Sigmoid colon (tissue), 6 donors: ENCODE measurements at regions not wholly inside any gene's neighbourhood (a gene's known extent, or its start where the extent isn't known, plus 50 kb on each side); places are given as distances from the start of the nearest gene placed in this dataset.

Source experiments
- DNase-seq: peaks from one replicate; pipeline ENCODE4 v3.0.0-alpha.2; 2019
- H3K27ac ChIP-seq, 4 donors: fragments of 200-600 bp; sonication (generic); one replicate each; pipeline ENCODE4 v1.5.1; 2016 to 2019; ENCODE audit warnings: mild to moderate bottlenecking in 1 of 4
- H3K27me3 ChIP-seq, 3 donors: fragments of 200-600 bp; sonication (generic); one replicate each; pipeline ENCODE4 v1.5.1; 2019; ENCODE audit warnings: mild to moderate bottlenecking in 1 of 3
- H3K36me3 ChIP-seq, 4 donors: fragments of 200-600 bp; sonication (generic); one replicate each; pipeline ENCODE4 v1.5.1; 2016 to 2019
- H3K4me1 ChIP-seq, 4 donors: fragments of 200-600 bp; sonication (generic); one replicate each; pipeline ENCODE4 v1.5.1; 2017 to 2019
- H3K4me3 ChIP-seq, 4 donors: fragments of 200-600 bp; sonication (generic); one replicate each; pipeline ENCODE4 v1.5.1; 2017 to 2019; ENCODE audit warnings: mild to moderate bottlenecking in 2 of 4, moderate library complexity in 1 of 4
- H3K9me3 ChIP-seq, 4 donors: fragments of 200-600 bp in 3 of 4; sonication (generic) in 3 of 4; one replicate each; pipeline versions ENCODE4 v1.5.1 to v1.6.1; 2013 to 2019
- EP300 ChIP-seq, 4 donors: sonication (generic); formaldehyde crosslinking; IDR thresholded peaks; one replicate each; pipeline ENCODE4 v1.6.1; 2017; ENCODE audit warnings: antibody characterized with exemption in 4 of 4
- POLR2A ChIP-seq, 2 donors: fragments of 450-650 bp; IDR thresholded peaks; one replicate each; pipeline ENCODE4 v1.6.1; 2016; ENCODE audit warnings: antibody characterized with exemption in 2 of 2, mild to moderate bottlenecking in 2 of 2, moderate library complexity in 2 of 2
- POLR2AphosphoS5 ChIP-seq, 4 donors: sonication (generic); formaldehyde crosslinking; IDR thresholded peaks; one replicate each; pipeline ENCODE4 v1.6.1; 2017; ENCODE audit warnings: antibody characterized with exemption in 4 of 4
- WGBS, 2 donors: extraction: QIAGEN DNeasy Blood & Tissue Kit; methylation state at CpG; one replicate each; pipeline ENCODE4 v1.1.7; 2013; 5-methylcytosine and 5-hydroxymethylcytosine counted together
- intact Hi-C: fragments of 100-400 bp; cut with DNase I; formaldehyde crosslinking; loops from one replicate; pipeline ENCODE4 v1.15.1; 2023
- TF ChIP-seq, protein P1 (sequence below), 4 experiments: fragments of 450-650 bp in 3 of 4; fragments of 200-600 bp in 1 of 4; IDR thresholded peaks; one replicate each; pipeline ENCODE4 v1.5.1; 2016 to 2019; ENCODE audit warnings: antibody characterized with exemption in 4 of 4, mild to moderate bottlenecking in 3 of 4, moderate library complexity in 2 of 4
- donor health status: healthy with polysubstance abuse.
- donor health status: healthy.

GRCh38 chr9:90175257-90175656 is 467.4 kb downstream of the DIRAS2 start:
- no peaks in the 10 kb centered on the region for H3K36me3 ChIP-seq
- DNase-seq, result no peak
- no peak overlapping the region for H3K4me3 ChIP-seq
- TF ChIP-seq POLR2A (IDR thresholded peaks at IDR 0.05) (no peak), POLR2AphosphoS5 (IDR thresholded peaks at IDR 0.05) (no peak), EP300 (IDR thresholded peaks at IDR 0.05) (no peak)
- TF ChIP-seq, protein P1, sequence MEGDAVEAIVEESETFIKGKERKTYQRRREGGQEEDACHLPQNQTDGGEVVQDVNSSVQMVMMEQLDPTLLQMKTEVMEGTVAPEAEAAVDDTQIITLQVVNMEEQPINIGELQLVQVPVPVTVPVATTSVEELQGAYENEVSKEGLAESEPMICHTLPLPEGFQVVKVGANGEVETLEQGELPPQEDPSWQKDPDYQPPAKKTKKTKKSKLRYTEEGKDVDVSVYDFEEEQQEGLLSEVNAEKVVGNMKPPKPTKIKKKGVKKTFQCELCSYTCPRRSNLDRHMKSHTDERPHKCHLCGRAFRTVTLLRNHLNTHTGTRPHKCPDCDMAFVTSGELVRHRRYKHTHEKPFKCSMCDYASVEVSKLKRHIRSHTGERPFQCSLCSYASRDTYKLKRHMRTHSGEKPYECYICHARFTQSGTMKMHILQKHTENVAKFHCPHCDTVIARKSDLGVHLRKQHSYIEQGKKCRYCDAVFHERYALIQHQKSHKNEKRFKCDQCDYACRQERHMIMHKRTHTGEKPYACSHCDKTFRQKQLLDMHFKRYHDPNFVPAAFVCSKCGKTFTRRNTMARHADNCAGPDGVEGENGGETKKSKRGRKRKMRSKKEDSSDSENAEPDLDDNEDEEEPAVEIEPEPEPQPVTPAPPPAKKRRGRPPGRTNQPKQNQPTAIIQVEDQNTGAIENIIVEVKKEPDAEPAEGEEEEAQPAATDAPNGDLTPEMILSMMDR (IDR thresholded peaks at IDR 0.05), result no peak
- no peaks in the 10 kb centered on the region for H3K4me1 ChIP-seq
- H3K9me3 ChIP-seq, result peaks cover 0 to 5% (median 0%) of the 10 kb centered on the region in 4 donors
- H3K27me3 ChIP-seq, result no peaks in the 10 kb centered on the region
- intact Hi-C loops, result no loop called here
- WGBS, 2 donors, result 95 to 96% methylated on average over 3 of the region's 3 CpGs
- no peak overlapping the region for H3K27ac ChIP-seq

DNA sequence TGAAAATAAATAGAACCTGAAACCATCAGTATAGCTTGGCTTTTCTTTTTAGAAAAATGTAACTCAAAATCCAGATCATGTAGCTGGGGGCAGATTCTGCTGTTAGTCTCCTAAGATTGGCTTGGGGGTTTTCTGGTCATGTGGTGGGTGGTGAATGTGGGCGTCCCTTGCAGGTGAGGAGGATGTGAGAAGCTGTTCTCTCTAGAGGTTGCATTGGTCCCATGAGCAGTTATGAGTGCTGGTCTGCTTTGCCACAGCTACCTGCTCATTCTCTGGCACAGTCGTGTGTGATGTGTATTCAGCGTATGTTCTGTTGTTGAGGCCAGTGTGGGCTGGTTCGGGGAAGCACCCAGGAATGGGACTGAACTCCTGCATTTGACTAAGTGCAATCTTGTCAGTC is 466.8 kb downstream of the DIRAS2 start:
- no peaks in the 10 kb centered on the region for H3K27me3 ChIP-seq
- intact Hi-C loops, result no loop called here
- no peaks in the 10 kb centered on the region for H3K36me3 ChIP-seq
- WGBS, 2 donors, result 79 to 94% methylated on average over 4 of the region's 4 CpGs
- TF ChIP-seq EP300 (IDR thresholded peaks at IDR 0.05), result no peak
- no peaks in the 10 kb centered on the region for H3K4me1 ChIP-seq
- no peak for DNase-seq
- peaks cover 0 to 3% (median 0%) of the 10 kb centered on the region in 4 donors for H3K9me3 ChIP-seq
- H3K27ac ChIP-seq, result no peak overlapping the region
- H3K4me3 ChIP-seq, result no peak overlapping the region

DNA sequence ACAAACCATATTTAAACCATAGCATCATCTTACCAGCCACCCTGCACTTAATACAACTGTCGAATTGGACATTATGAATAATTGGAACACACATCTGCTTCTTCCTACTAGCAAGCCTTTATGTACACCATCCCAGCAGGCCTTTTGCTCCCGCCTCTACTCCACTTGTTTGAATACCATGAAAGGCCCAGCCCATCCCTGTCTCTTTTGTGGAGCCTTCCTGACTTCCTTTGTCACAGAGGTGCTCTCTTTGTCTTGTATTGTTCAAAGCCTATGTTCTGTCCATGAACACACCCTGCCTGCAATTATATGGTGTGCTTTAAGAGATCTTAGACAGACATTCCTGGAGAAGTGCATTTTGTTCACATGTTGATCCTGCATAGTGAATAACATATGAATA is 465.7 kb downstream of the DIRAS2 start:
- Histone ChIP-seq H3K4me1 (no peaks in the 10 kb centered on the region), H3K27me3 (no peaks in the 10 kb centered on the region), H3K4me3 (no peak overlapping the region), H3K9me3 (no peaks in the 10 kb centered on the region), H3K27ac (no peak overlapping the region), H3K36me3 (no peaks in the 10 kb centered on the region)
- WGBS, 2 donors, result 35 to 76% methylated on average over 2 of the region's 2 CpGs
- TF ChIP-seq, protein P1 (IDR thresholded peaks at IDR 0.05), result no peak
- no peak for TF ChIP-seq POLR2AphosphoS5 (IDR thresholded peaks at IDR 0.05)
- TF ChIP-seq POLR2A (IDR thresholded peaks at IDR 0.05), result no peak
- TF ChIP-seq EP300 (IDR thresholded peaks at IDR 0.05), result no peak
- intact Hi-C loops, result no loop called here
- DNase-seq, result no peak

DNA sequence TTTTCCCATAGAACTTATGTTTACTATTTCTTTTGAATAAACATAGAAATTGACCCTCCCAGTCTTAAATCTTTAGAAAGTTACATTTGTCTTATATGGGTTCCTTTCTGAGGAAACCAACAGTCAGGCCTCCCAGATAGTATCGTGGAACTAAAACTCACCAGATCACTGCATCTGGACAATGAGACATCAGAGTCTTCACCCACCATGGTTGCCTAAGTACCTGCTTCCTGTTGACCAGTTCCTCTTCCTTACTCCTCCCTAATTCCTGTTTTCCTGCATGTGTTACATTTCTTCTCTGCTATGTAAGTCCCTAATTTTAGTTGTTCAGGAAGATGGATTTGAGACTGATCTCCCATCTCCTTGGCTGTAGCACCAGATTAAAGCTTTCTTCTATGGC is 462.2 kb downstream of the DIRAS2 start:
- Histone ChIP-seq H3K9me3 (no peaks in the 10 kb centered on the region), H3K27me3 (no peaks in the 10 kb centered on the region), H3K4me1 (no peaks in the 10 kb centered on the region), H3K36me3 (no peaks in the 10 kb centered on the region), H3K27ac (no peak overlapping the region), H3K4me3 (no peak overlapping the region)
- intact Hi-C loops, result no loop called here
- WGBS, 2 donors, result 65 to 82% methylated on average over 1 of the region's 1 CpG
- TF ChIP-seq, protein P1 (IDR thresholded peaks at IDR 0.05), result no peak
- TF ChIP-seq EP300 (IDR thresholded peaks at IDR 0.05) (no peak), POLR2AphosphoS5 (IDR thresholded peaks at IDR 0.05) (no peak), POLR2A (IDR thresholded peaks at IDR 0.05) (no peak)
- no peak for DNase-seq

GRCh38 chr9:90188656-90189055 is 454.0 kb downstream of the DIRAS2 start:
- intact Hi-C loops, result no loop called here
- H3K9me3 ChIP-seq, result no peaks in the 10 kb centered on the region
- H3K4me3 ChIP-seq, result no peak overlapping the region
- no peak for DNase-seq
- 57 to 69% methylated on average over 2 of the region's 2 CpGs for WGBS, 2 donors
- H3K36me3 ChIP-seq, result no peaks in the 10 kb centered on the region
- TF ChIP-seq EP300 (IDR thresholded peaks at IDR 0.05) (no peak), POLR2AphosphoS5 (IDR thresholded peaks at IDR 0.05) (no peak), POLR2A (IDR thresholded peaks at IDR 0.05) (no peak)
- TF ChIP-seq, protein P1 (IDR thresholded peaks at IDR 0.05), result no peak
- no peaks in the 10 kb centered on the region for H3K4me1 ChIP-seq
- no peak overlapping the region for H3K27ac ChIP-seq
- no peaks in the 10 kb centered on the region for H3K27me3 ChIP-seq
